WTC11 (cell line): ENCODE measurements at regions not wholly inside any gene's neighbourhood (a gene's known extent, or its start where the extent isn't known, plus 50 kb on each side); places are given as distances from the start of the nearest gene placed in this dataset.

Experiments
- ATAC-seq: fragments of 200-7000 bp; cut with Tn5 transposase; 2 replicates; pipeline ENCODE4 v1.10.0; 2021; ENCODE audit warnings: mild to moderate bottlenecking, moderate library complexity
- CTCF ChIA-PET: fragments of 300-600 bp; sonication (Branson Sonifier 250); formaldehyde crosslinking; loops from one replicate; lab custom pipeline; 2021; ENCODE audit warnings: antibody characterized with exemption; lab: Charles Lee
- POLR2A ChIA-PET: fragments of 350-600 bp; sonication (Branson Sonifier 250); formaldehyde crosslinking; loops from one replicate; lab custom pipeline; 2021; ENCODE audit warnings: antibody characterized with exemption; lab: Charles Lee
- DNase-seq: peaks from one replicate; pipeline ENCODE4 v3.0.0; 2021; ENCODE audit warnings: low spot score
- H3K27ac Mint-ChIP-seq: 2 replicates; pipeline ENCODE4 v1.8.0; 2021; ENCODE audit warnings: mixed read lengths
- H3K27me3 Mint-ChIP-seq: 2 replicates; pipeline ENCODE4 v1.8.0; 2021; ENCODE audit warnings: low read depth, mild to moderate bottlenecking, moderate library complexity, mixed read lengths
- H3K36me3 Mint-ChIP-seq: 2 replicates; pipeline ENCODE4 v1.8.0; 2021; ENCODE audit warnings: mixed read lengths
- H3K4me1 Mint-ChIP-seq: 2 replicates; pipeline ENCODE4 v1.8.0; 2022; ENCODE audit warnings: mixed read lengths
- H3K4me3 Mint-ChIP-seq: 2 replicates; pipeline ENCODE4 v1.8.0; 2021; ENCODE audit warnings: mild to moderate bottlenecking, moderate library complexity, mixed read lengths
- H3K9me3 Mint-ChIP-seq: 2 replicates; pipeline ENCODE4 v1.8.0; 2021; ENCODE audit warnings: mixed read lengths
- ATF1 ChIP-seq: sonication (generic); formaldehyde crosslinking; IDR thresholded peaks from 2 replicates; pipeline ENCODE4 v1.8.1; 2023; ENCODE audit warnings: mild to moderate bottlenecking, moderate library complexity, missing genetic modification reagents
- EMX1 ChIP-seq: fragments of 250-450 bp; sonication (Bioruptor Pico); IDR thresholded peaks from 2 replicates; pipeline ENCODE4 v1.8.0; 2021; ENCODE audit warnings: mild to moderate bottlenecking
- ETV6 ChIP-seq: sonication (generic); formaldehyde crosslinking; IDR thresholded peaks from 2 replicates; pipeline ENCODE4 v1.8.1; 2022; ENCODE audit warnings: mild to moderate bottlenecking, missing genetic modification reagents
- FOXK1 ChIP-seq: sonication (generic); formaldehyde crosslinking; IDR thresholded peaks from 2 replicates; pipeline ENCODE4 v1.8.0; 2022; ENCODE audit warnings: mild to moderate bottlenecking, moderate library complexity, missing genetic modification reagents
- FOXP1 ChIP-seq: sonication (generic); formaldehyde crosslinking; IDR thresholded peaks from 2 replicates; pipeline ENCODE4 v1.8.0; 2022; ENCODE audit warnings: missing genetic modification reagents, mild to moderate bottlenecking, moderate library complexity, borderline replicate concordance
- GRHL2 ChIP-seq: fragments of 250-450 bp; sonication (Bioruptor Pico); IDR thresholded peaks from 2 replicates; pipeline ENCODE4 v1.8.0; 2022; ENCODE audit warnings: mild to moderate bottlenecking, moderate library complexity; ENCODE audit not compliant: insufficient replicate concordance, severe bottlenecking
- MLX ChIP-seq: sonication (generic); formaldehyde crosslinking; IDR thresholded peaks from 2 replicates; pipeline ENCODE4 v1.8.1; 2023; ENCODE audit warnings: mild to moderate bottlenecking, missing genetic modification reagents, moderate library complexity
- NFE2L1 ChIP-seq: sonication (generic); formaldehyde crosslinking; IDR thresholded peaks from 2 replicates; pipeline ENCODE4 v1.8.1; 2023; ENCODE audit warnings: missing genetic modification reagents
- NR3C1 ChIP-seq: sonication (generic); formaldehyde crosslinking; conservative IDR thresholded peaks from 2 replicates; pipeline ENCODE4 v1.8.1; 2023; ENCODE audit warnings: low read depth, mild to moderate bottlenecking, missing genetic modification reagents
- OVOL2 ChIP-seq: fragments of 250-450 bp; sonication (Bioruptor Pico); IDR thresholded peaks from 2 replicates; pipeline ENCODE4 v1.9.0; 2021; ENCODE audit warnings: mild to moderate bottlenecking, borderline replicate concordance
- PRDM15 ChIP-seq: sonication (generic); formaldehyde crosslinking; IDR thresholded peaks from 2 replicates; pipeline ENCODE4 v1.8.0; 2022; ENCODE audit warnings: missing genetic modification reagents
- RORB ChIP-seq: fragments of 250-450 bp; sonication (Bioruptor Pico); IDR thresholded peaks from 2 replicates; pipeline ENCODE4 v1.9.0; 2021; ENCODE audit warnings: mild to moderate bottlenecking
- SOX15 ChIP-seq: fragments of 250-450 bp; sonication (Bioruptor Pico); IDR thresholded peaks from 2 replicates; pipeline ENCODE4 v1.9.0; 2021; ENCODE audit warnings: mild to moderate bottlenecking
- TEAD4 ChIP-seq: sonication (generic); formaldehyde crosslinking; IDR thresholded peaks from 2 replicates; pipeline ENCODE4 v1.8.0; 2022; ENCODE audit warnings: mild to moderate bottlenecking, missing genetic modification reagents
- ZNF232 ChIP-seq: sonication (generic); formaldehyde crosslinking; IDR thresholded peaks from 2 replicates; pipeline ENCODE4 v1.8.0; 2022; ENCODE audit warnings: mild to moderate bottlenecking, missing genetic modification reagents
- ZNF263 ChIP-seq: sonication (generic); formaldehyde crosslinking; IDR thresholded peaks from 2 replicates; pipeline ENCODE4 v1.8.1; 2022; ENCODE audit warnings: low read depth, mild to moderate bottlenecking, moderate library complexity, missing genetic modification reagents
- ZNF416 ChIP-seq: fragments of 250-450 bp; sonication (Bioruptor Pico); IDR thresholded peaks from 2 replicates; pipeline ENCODE4 v1.9.0; 2021; ENCODE audit warnings: mild to moderate bottlenecking, inconsistent platforms
- ZNF423 ChIP-seq: fragments of 250-450 bp; sonication (Bioruptor Pico); IDR thresholded peaks from 2 replicates; pipeline ENCODE4 v2.1.2; 2022; ENCODE audit warnings: mild to moderate bottlenecking, moderate library complexity
- TF ChIP-seq, protein P1 (sequence below): sonication (generic); formaldehyde crosslinking; IDR thresholded peaks from 2 replicates; pipeline ENCODE4 v1.8.0; 2023; ENCODE audit warnings: missing genetic modification reagents
- TF ChIP-seq, protein P2 (sequence below): sonication (generic); formaldehyde crosslinking; IDR thresholded peaks from 2 replicates; pipeline ENCODE4 v1.8.1; 2022; ENCODE audit warnings: mild to moderate bottlenecking, moderate library complexity, missing genetic modification reagents
- TF ChIP-seq, protein P3 (sequence below): sonication (generic); formaldehyde crosslinking; IDR thresholded peaks from 2 replicates; pipeline ENCODE4 v1.8.1; 2023; ENCODE audit warnings: mild to moderate bottlenecking, moderate library complexity, missing genetic modification reagents

DNA sequence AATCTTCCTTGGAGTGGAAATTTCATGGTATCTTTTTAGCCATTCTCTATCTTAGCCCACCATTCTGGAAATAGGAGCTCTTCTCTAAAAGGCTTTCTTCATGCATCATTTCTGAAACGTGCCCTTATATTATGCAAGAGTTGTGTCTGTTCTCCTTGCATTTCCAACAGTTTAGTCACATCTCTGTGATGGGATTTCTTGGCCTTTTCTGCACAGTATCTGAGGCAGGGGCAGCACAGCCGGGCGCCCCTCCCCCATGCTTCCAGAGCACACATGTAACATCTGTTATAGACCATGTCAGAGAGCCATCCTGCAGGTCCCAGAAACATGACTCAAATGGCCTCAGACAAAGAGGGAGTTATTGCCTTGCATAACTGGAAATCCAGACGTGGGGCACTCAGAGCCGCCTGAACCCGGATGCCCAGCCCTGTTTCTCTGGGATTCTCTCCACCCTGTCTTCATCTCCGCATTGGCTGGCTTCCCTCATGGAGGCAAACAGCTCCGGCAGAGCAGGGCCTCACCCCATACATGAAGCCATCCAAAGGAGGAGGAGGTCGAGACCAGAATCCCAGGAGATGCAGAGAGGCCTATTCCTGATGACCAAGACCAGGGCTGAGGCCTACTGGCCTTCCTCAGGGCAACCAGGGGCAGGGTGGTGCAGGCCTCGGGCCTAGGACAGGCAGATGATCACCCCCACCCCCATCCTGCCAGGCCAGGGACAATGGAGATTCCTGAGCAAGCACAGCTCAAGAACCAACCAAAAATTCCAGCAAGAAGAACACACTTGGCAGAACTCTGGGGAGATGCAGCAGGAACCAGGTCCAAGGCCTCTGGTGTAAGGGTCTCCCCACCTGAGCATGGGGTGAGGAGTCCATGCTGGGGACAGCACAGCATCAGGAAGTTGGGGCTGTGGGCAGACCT is 61.3 kb downstream of the IGLL5 start:
- H3K27me3 Mint-ChIP-seq: peaks cover 65% of the 10 kb centered on the region
- H3K27ac Mint-ChIP-seq: no peak overlapping the region
- H3K9me3 Mint-ChIP-seq: peaks cover 7% of the 10 kb centered on the region
- no peak for ATAC-seq
- H3K36me3 Mint-ChIP-seq: no peaks in the 10 kb centered on the region
- POLR2A ChIA-PET: no interaction called here
- DNase-seq: no peak
- CTCF ChIA-PET: interaction anchor here (0.7 to 1.5 kb wide), 5 partner anchors 11 to 93 kb away, joined by 3 to 8 read pairs (median 4); no protein-coding TSS in a partner anchor
- no peaks in the 10 kb centered on the region for H3K4me1 Mint-ChIP-seq
- TF ChIP-seq FOXK1 (CRISPR knock-in tag) (no peak), ATF1 (CRISPR knock-in tag) (no peak), RORB (CRISPR knock-in tag) (no peak), TEAD4 (CRISPR knock-in tag) (no peak), EMX1 (CRISPR knock-in tag) (no peak)
- H3K4me3 Mint-ChIP-seq: no peak overlapping the region

GRCh38 chr22:22949953-22950352 is 62.3 kb downstream of the IGLL5 start:
- ChIA-PET POLR2A (interaction anchor here (0.6 kb wide), 1 partner anchor 539 kb away, joined by 5 read pairs; no protein-coding TSS in a partner anchor), CTCF (interaction anchor here (1.5 kb wide), 1 partner anchor 94 kb away, joined by 4 read pairs; no protein-coding TSS in a partner anchor)
- no peaks in the 10 kb centered on the region for H3K36me3 Mint-ChIP-seq
- DNase-seq: no peak
- no peak overlapping the region for H3K4me3 Mint-ChIP-seq
- ATAC-seq: no peak
- H3K27me3 Mint-ChIP-seq: peaks cover 72% of the 10 kb centered on the region
- no peaks in the 10 kb centered on the region for H3K4me1 Mint-ChIP-seq
- peaks cover 7% of the 10 kb centered on the region for H3K9me3 Mint-ChIP-seq
- no peak for TF ChIP-seq PRDM15 (CRISPR knock-in tag)
- no peak for TF ChIP-seq NR3C1 (CRISPR knock-in tag)
- TF ChIP-seq, protein P1, sequence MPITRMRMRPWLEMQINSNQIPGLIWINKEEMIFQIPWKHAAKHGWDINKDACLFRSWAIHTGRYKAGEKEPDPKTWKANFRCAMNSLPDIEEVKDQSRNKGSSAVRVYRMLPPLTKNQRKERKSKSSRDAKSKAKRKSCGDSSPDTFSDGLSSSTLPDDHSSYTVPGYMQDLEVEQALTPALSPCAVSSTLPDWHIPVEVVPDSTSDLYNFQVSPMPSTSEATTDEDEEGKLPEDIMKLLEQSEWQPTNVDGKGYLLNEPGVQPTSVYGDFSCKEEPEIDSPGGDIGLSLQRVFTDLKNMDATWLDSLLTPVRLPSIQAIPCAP (CRISPR knock-in tag): no peak
- H3K27ac Mint-ChIP-seq: no peak overlapping the region

DNA sequence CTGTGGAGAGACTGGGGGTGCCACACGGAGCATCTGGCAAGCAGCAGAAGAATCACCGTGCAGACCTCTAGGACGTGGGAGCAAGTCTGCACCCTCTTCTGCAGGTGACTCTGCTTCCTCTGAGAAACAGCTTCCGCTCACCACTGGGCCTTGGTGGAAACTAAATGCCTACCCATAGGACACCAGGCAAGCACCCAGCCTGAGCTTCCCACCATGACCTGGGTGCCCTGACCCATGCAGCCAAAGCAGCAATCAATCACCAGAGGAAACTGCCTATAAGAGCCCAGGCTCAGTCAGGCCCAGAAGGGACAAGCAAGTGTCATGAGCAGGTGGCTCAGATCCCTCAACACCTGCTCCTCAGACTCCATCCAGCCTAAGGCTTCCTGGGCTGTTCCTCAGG is 63.4 kb downstream of the IGLL5 start:
- H3K36me3 Mint-ChIP-seq: no peaks in the 10 kb centered on the region
- no peak overlapping the region for H3K27ac Mint-ChIP-seq
- peaks cover 73% of the 10 kb centered on the region for H3K27me3 Mint-ChIP-seq
- DNase-seq: no peak
- no peak overlapping the region for H3K4me3 Mint-ChIP-seq
- ATAC-seq: no peak
- H3K4me1 Mint-ChIP-seq: no peaks in the 10 kb centered on the region
- peaks cover 7% of the 10 kb centered on the region for H3K9me3 Mint-ChIP-seq
- POLR2A ChIA-PET: no interaction called here
- CTCF ChIA-PET: interaction anchor here (1.3 to 1.5 kb wide), 2 partner anchors 67 to 197 kb away, joined by 4 to 5 read pairs; no protein-coding TSS in a partner anchor
- TF ChIP-seq FOXP1 (CRISPR knock-in tag) (no peak), MLX (CRISPR knock-in tag) (no peak), ZNF423 (CRISPR knock-in tag) (no peak), NFE2L1 (CRISPR knock-in tag) (no peak), ZNF416 (CRISPR knock-in tag) (no peak), ZNF232 (CRISPR knock-in tag) (no peak), ETV6 (CRISPR knock-in tag) (no peak), SOX15 (CRISPR knock-in tag) (no peak), GRHL2 (CRISPR knock-in tag) (no peak), ZNF263 (CRISPR knock-in tag) (no peak), OVOL2 (CRISPR knock-in tag) (no peak)
- TF ChIP-seq, protein P2, sequence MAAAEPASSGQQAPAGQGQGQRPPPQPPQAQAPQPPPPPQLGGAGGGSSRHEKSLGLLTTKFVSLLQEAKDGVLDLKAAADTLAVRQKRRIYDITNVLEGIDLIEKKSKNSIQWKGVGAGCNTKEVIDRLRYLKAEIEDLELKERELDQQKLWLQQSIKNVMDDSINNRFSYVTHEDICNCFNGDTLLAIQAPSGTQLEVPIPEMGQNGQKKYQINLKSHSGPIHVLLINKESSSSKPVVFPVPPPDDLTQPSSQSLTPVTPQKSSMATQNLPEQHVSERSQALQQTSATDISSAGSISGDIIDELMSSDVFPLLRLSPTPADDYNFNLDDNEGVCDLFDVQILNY: no peak
- TF ChIP-seq, protein P3, sequence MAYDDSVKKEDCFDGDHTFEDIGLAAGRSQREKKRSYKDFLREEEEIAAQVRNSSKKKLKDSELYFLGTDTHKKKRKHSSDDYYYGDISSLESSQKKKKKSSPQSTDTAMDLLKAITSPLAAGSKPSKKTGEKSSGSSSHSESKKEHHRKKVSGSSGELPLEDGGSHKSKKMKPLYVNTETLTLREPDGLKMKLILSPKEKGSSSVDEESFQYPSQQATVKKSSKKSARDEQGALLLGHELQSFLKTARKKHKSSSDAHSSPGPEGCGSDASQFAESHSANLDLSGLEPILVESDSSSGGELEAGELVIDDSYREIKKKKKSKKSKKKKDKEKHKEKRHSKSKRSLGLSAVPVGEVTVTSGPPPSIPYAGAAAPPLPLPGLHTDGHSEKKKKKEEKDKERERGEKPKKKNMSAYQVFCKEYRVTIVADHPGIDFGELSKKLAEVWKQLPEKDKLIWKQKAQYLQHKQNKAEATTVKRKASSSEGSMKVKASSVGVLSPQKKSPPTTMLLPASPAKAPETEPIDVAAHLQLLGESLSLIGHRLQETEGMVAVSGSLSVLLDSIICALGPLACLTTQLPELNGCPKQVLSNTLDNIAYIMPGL (CRISPR knock-in tag): no peak
- TF ChIP-seq, protein P1 (CRISPR knock-in tag): no peak
